Chondrocyte (in vitro differentiated cells): ENCODE measurements at regions not wholly inside any gene's neighbourhood (a gene's known extent, or its start where the extent isn't known, plus 50 kb on each side); places are given as distances from the start of the nearest gene placed in this dataset.

Experiments
- DNase-seq: peaks from one replicate; pipeline ENCODE4 v3.0.0; 2021; ENCODE audit warnings: mixed read lengths, low spot score
- H3K27ac Mint-ChIP-seq: one replicate; pipeline ENCODE4 v1.8.0; 2021; ENCODE audit warnings: mild to moderate bottlenecking, moderate library complexity, mixed read lengths; ENCODE audit not compliant: unreplicated experiment
- H3K27me3 Mint-ChIP-seq: 2 replicates; pipeline ENCODE4 v1.8.0; 2021; ENCODE audit warnings: low read depth, mixed read lengths
- H3K36me3 Mint-ChIP-seq: 2 replicates; pipeline ENCODE4 v1.8.0; 2021; ENCODE audit warnings: low read depth, mixed read lengths
- H3K4me1 Mint-ChIP-seq: 2 replicates; pipeline ENCODE4 v1.8.0; 2021; ENCODE audit warnings: low read depth, mild to moderate bottlenecking, mixed read lengths
- H3K4me3 Mint-ChIP-seq: one replicate; pipeline ENCODE4 v1.8.0; 2021; ENCODE audit warnings: mild to moderate bottlenecking, moderate library complexity, mixed read lengths; ENCODE audit not compliant: unreplicated experiment
- H3K9me3 Mint-ChIP-seq: 2 replicates; pipeline ENCODE4 v1.8.0; 2021; ENCODE audit warnings: low read depth, mixed read lengths
- CTCF ChIP-seq: fragments of 200-600 bp; sonication (generic); IDR thresholded peaks from 2 replicates; pipeline ENCODE4 v1.5.0; 2021; ENCODE audit warnings: antibody characterized with exemption, mild to moderate bottlenecking, moderate library complexity

- Mint-ChIP-seq H3K4me3 (no peak overlapping the region), H3K9me3 (peaks cover 12% of the 10 kb centered on the region), H3K27ac (no peak overlapping the region), H3K4me1 (peaks cover 25% of the 10 kb centered on the region), H3K27me3 (no peaks in the 10 kb centered on the region), H3K36me3 (no peaks in the 10 kb centered on the region)
- TF ChIP-seq CTCF = no peak
- DNase-seq = no peak
Observed at GRCh38 chr9:88215196-88216125, 77.2 kb upstream of the SPATA31C2 start.

DNA sequence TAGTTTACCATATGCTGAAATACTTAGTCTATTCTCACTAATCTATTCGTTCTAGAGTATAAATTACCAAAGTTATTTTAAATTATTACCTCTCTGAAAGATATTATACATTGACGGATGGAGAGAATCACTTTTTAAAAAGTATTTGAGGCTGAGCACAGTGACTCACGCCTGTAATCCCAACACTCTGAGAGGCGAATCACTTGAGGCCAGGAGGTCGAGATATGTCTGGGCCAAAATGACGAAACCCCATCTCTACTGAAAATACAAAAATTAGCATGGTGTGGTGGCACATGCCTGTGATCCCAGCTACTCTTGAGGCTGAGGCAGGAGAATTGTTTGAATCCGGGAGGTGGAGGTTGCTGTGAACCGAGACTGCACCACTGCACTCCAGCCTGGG is 64.0 kb upstream of the SPATA31C2 start:
- TF ChIP-seq CTCF = no peak
- no peaks in the 10 kb centered on the region for H3K27me3 Mint-ChIP-seq
- peak overlapping the region; percentile 51 for H3K27ac Mint-ChIP-seq
- no peaks in the 10 kb centered on the region for H3K36me3 Mint-ChIP-seq
- no peaks in the 10 kb centered on the region for H3K9me3 Mint-ChIP-seq
- DNase-seq = no peak
- peaks cover 18% of the 10 kb centered on the region for H3K4me1 Mint-ChIP-seq
- H3K4me3 Mint-ChIP-seq = no peak overlapping the region

GRCh38 chr9:88198341-88198807 is 60.1 kb upstream of the SPATA31C2 start:
- no peaks in the 10 kb centered on the region for H3K36me3 Mint-ChIP-seq
- H3K4me1 Mint-ChIP-seq = peaks cover 39% of the 10 kb centered on the region
- DNase-seq = no peak
- no peaks in the 10 kb centered on the region for H3K27me3 Mint-ChIP-seq
- H3K9me3 Mint-ChIP-seq = no peaks in the 10 kb centered on the region
- H3K27ac Mint-ChIP-seq = peak overlapping the region; percentile 79
- no peak for TF ChIP-seq CTCF
- peak overlapping the region; percentile 4 for H3K4me3 Mint-ChIP-seq

GRCh38 chr9:88197781-88198340 is 59.6 kb upstream of the SPATA31C2 start:
- no peaks in the 10 kb centered on the region for H3K27me3 Mint-ChIP-seq
- peak overlapping the region; percentile 79 for H3K27ac Mint-ChIP-seq
- H3K4me3 Mint-ChIP-seq = no peak overlapping the region
- no peaks in the 10 kb centered on the region for H3K9me3 Mint-ChIP-seq
- TF ChIP-seq CTCF = no peak
- no peaks in the 10 kb centered on the region for H3K36me3 Mint-ChIP-seq
- peaks cover 39% of the 10 kb centered on the region for H3K4me1 Mint-ChIP-seq
- no peak for DNase-seq

GRCh38 chr9:88197016-88197415 is 58.7 kb upstream of the SPATA31C2 start:
- H3K9me3 Mint-ChIP-seq = no peaks in the 10 kb centered on the region
- peaks cover 36% of the 10 kb centered on the region for H3K4me1 Mint-ChIP-seq
- H3K4me3 Mint-ChIP-seq = no peak overlapping the region
- no peak for DNase-seq
- no peaks in the 10 kb centered on the region for H3K27me3 Mint-ChIP-seq
- TF ChIP-seq CTCF = no peak
- H3K27ac Mint-ChIP-seq = peak overlapping the region; percentile 79
- H3K36me3 Mint-ChIP-seq = no peaks in the 10 kb centered on the region
